HG02678 (cell line): ENCODE measurements at regions not wholly inside any gene's neighbourhood (a gene's known extent, or its start where the extent isn't known, plus 50 kb on each side); places are given as distances from the start of the nearest gene placed in this dataset.
"Not testable (repeated sequence)": the region's sequence is repeated elsewhere in the genome, so short reads cannot be mapped to it uniquely, and the experiment has no call there.

Experiments
- ATAC-seq: cut with Tn5 transposase; IDR thresholded peaks from one replicate; pipeline ENCODE4 v1.9.1; 2021; ENCODE audit warnings: mild to moderate bottlenecking, moderate library complexity; ENCODE audit not compliant: unreplicated experiment

DNA sequence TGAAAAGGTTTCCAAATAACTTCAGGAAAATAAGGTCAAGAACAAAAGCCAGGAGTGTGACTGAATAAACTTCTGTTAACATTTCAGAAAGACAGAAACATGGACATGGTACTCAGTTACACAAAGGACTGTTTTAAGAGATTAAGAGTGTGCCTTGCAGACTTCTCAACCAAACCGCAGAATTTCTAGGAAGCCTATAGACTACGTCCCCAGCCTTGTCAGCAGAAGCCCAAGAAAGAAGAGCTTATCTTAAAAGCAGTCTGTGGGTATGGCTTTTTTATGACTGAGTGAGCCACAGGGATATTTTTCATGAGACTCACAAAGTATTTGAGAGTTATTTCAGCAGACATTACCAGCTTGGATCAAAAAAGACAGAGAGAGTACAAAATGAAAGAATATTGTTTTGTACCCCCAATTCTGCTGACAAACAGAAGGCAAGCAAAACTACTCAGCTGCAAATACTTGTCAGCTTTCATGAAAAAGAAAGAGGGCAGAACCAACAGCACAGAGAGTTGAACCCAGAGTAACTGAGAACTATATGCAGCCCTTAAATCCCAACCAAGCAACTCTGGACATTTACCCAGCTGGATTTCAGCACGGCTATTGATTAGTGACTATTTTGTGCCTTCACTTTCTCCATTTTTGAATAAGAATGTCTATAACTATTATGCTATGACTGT, 711.0 kb upstream of the CTNND2 start:
- no peak for ATAC-seq

DNA sequence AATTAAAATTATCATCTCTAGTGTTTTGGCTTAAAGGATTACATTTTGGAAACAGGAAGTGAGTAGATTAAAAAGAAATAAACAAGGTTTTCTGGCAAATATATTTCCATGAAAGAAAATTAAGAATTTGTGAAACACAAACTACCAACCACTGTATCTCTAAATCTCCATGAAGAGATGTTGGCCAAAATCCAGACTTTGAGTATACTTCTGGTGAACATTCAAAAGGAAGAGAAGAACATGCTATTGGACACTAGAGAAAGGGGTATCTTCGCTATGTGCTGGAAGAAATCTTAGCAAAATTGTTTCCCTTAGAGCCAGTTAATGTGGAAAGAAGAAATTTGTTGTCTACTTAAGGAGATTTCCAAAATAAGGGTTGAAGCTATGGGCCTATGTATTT, 710.4 kb upstream of the CTNND2 start:
- ATAC-seq, result no peak

DNA sequence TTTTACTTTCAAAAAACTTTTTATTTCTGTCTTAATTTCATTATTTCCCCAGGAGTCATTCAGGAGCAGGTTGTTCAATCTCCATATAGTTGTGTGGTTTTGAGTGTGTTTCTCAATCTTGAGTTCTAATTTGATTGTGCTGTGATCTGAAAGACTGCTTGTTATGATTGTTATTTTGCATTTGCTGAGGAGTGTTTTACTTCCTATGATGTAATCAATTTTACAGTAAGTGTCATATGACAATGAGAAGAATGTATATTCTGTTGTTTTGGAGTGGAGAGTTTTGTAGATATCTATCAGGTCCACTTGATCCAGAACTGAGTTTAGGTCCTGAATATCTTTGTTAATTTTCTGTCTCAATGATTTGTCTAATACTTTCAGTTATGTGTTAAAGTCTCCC, 706.9 kb upstream of the CTNND2 start:
- ATAC-seq, result no peak

DNA sequence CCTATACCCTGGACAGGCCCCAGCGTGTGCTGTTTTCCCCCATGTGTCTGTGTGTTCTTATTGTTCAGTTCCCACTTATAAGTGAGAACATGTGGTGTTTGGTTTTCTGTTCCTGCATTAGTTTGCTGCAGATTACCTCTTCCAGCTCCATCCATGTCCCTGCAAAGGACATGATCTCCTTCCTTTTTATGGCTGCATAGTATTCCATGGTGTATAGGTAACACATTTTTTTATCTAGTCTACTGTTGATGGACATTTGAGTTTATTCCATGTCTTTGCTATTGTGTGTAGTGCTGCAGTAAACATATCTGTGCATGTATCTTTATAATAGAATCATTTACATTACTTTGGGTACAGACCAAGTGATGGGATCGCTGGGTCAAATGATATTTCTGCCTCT, 703.6 kb upstream of the CTNND2 start:
- ATAC-seq, result not testable (repeated sequence)

DNA sequence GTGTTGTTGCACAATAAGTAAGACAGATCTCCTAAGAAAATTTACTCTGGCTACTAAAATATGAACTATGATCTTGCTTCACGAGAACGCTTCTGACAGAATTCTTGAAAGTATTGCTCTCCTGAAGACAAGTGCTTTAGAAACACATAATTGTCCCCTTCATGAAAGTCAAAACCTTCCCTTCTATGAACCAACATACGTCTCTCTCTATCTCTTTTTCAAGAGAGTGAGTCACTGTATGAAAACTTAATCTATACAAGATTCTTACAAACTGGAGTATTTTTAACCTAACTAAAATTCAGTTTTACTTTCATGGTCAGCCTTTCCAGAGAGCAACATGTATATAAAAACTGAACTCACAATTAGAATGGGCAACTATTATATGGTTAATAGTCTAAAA, 688.0 kb upstream of the CTNND2 start:
- ATAC-seq, result no peak

DNA sequence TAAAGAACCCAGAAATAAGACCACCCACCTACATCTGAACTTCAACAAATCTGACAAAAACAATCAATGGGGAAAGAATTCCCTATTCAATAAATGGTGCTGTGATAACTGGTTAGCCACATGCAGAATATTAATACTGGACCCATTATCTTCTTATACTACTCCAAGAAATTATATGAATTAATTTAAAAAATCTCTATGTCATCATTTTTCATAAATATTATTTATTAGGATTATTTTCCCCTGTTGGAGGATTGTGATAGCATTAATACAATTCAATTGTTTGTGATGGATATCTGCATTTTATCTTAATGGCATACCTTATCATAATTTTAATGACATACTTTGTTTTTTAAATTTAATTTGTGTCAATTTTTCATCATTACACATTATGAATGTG, 682.2 kb upstream of the CTNND2 start:
- no peak for ATAC-seq

DNA sequence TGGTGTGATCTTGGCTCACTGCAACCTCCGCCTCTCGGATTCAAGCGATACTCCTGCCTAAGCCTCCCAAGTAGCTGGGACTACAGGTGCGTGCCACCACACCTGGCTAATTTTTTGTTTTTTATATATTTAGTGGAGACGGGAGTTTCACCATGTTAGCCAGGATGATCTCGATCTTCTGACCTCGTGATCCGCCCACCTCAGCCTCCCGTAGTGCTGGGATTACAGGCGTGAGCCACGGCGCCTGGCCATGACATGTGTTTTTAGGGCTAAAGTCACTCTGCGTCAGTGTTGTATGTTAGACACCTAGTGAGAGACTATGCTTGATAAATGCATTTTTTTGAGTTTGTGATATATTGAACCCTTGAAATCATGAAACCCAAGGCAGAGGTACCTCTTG, 674.6 kb upstream of the CTNND2 start:
- not testable (repeated sequence) for ATAC-seq

DNA sequence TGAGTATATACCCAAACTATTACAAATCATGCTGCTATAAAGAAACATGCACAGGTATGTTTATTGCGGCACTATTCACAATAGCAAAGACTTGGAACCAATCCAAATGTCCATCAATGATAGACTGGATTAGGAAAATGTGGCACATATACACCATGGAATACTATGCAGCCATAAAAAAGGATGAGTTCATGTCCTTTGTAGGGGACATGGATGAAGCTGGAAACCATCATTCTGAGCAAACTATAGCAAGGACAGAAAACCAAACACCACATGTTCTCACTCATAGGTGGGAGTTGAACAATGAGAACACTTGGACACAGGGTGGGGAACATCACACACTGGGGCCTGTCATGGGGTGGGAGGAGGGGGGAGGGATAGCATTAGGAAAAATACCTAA, 672.7 kb upstream of the CTNND2 start:
- not testable (repeated sequence) for ATAC-seq

DNA sequence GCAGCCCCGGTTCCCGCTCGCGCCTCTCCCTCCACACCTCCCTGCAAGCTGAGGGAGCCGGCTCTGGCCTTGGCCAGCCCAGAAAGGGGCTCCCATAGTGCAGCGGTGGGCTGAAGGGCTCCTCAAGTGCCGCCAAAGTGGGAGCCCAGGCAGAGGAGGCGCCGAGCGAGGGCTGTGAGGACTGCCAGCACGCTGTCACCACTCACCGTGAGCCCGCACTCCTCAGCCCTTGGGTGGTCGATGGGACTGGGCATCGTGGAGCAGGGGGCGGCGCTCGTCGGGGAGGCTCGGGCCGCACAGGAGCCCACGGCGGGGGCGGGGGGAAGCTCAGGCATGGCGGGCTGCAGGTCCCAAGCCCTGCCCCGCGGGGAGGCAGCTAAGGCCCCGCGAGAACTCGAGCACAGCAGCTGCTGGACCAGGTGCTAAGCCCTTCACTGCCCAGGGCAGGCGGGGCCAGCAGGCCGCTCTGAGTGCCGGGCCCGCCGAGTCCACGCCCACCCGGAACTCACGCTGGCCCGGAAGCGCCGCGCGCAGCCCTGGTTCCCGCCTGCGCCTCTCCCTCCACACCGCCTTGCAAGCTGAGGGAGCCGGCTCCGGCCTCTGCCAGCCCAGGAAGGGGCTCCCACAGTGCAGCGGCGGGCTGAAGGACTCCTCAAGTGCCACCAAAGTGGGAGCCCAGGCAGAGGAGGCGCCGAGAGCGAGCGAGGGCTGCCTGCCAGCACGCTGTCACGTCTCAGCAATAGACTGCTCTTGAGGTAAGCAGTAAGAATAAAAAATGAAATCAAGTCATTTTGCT, 670.2 kb upstream of the CTNND2 start:
- ATAC-seq, result not testable (repeated sequence)

DNA sequence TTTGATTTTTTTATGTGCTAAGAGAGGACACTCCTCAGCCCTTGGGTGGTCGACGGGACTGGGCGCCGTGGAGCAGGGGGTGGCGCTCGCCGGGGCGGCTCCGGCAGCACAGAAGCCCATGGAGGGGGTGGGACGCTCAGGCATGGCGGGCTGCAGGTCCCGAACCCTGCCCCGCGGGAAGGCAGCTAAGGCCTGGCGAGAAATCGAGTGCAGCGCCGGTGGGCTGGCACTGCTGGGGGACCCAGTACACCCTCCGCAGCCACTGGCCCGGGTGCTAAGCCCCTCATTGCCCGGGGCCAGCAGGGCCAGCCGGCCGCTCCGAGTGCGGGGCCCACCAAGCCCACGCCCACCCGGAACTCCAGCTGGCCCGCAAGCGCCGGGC, 669.7 kb upstream of the CTNND2 start:
- ATAC-seq, result not testable (repeated sequence)

DNA sequence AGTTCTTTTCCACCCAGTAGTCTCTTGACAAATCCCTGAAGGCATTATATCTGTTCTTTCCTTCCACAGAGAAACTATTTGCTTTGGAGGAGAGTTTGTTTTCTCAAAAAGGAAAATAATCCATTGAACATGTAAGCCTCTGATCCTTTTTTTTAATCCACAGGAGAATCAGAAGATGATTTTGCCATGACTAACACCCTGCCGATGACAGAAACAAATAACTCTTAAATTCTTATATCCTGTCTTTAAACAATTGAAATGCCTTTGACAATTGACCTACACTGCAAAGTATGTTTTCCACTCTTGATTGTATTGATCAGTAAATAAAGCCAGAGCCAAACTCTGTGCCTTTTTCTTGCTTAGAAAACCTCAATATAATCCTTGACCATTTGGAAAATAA, 666.4 kb upstream of the CTNND2 start:
- no peak for ATAC-seq

DNA sequence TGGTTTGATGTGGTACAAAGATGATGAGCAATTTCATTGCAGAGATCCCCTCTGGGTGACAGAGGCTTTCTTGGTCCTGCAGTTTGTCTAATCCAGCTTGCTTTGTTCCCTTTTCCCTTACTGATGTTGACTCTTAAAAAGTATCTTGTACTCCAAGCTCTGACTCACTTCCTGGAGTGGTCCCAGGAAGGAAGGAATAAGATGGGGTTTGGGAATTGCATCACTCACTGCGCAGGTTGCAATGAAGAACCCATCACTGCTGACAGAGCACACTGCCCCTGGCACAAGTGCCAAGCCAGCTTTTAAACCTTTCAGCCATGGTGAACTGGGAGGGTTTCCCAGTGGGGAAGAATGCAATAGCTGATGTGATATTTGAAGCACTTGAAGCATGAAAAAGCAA, 662.2 kb upstream of the CTNND2 start:
- ATAC-seq, result no peak

DNA sequence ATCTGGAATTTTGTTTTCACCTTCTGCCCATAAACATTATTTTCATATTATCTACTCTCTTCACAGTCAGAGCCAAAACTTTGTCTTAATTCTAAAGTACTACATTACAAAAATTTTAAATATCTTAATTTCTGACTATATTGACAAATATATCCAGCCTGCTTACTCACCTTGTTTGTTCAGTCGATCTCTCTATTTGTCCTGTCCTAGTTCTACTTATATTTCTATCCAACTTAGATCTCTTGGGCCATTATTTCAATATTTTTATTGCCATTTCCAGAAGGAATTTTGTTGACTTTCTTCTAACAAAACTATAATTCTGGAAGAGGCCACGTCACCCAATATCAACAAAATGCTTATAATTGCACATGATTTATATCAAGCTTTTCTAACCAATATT, 652.8 kb upstream of the CTNND2 start:
- ATAC-seq, result no peak

DNA sequence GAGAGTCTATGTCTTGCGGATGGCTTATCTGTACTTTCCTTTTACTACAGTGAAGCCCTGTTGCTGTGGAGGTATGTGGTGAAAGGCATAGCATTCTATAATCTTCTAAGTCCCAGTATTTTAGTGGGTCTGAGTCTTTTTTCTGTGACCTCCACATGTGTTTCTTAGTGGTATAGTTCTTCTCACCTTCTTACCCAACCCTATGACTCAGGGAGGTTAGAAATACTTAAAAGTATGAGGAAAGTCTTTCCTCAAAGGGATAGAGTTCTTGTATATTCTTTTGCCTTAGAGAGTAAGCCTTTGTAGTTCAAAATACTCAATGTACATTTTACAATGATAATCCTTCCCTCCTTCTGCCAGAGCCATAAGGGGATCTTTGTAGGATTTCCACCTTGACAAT, 621.9 kb upstream of the CTNND2 start:
- ATAC-seq, result no peak

DNA sequence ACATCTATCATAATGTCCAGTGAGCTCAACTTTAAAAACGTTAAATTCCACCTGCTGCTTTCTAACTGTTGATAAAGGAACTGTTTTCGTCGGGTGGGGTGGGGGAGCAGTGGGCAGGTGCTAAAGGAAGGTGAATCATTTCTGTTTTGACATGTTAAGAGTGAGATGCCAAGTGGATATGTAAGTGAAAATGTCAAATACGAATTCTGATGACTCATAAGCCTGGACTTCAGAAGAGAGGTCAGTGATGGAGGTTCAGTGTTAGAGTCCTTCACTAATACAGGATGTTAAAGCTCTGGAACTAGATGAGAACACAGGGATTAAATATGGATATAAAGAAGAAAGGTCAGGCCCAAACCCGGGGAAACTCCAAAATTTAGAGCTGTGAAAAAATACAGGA, 617.9 kb upstream of the CTNND2 start:
- no peak for ATAC-seq

DNA sequence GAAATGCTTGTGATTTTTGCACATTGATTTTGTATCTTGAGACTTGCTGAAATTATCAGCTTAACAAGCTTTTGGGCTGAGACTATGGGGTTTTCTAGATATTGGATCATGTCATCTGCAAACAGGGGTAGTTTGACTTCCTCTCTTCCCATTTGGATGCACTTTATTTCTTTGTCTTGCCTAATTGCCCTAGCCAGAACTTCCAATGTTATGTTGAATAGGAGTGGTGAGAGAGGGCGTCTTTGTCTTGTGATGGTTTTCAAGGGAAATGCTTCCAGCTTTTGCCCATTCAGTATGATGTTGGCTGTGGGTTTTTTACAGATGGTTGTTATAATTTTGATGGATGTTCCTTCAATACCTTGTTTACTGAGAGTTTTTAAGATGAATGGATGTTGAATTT, 600.7 kb upstream of the CTNND2 start:
- not testable (repeated sequence) for ATAC-seq

DNA sequence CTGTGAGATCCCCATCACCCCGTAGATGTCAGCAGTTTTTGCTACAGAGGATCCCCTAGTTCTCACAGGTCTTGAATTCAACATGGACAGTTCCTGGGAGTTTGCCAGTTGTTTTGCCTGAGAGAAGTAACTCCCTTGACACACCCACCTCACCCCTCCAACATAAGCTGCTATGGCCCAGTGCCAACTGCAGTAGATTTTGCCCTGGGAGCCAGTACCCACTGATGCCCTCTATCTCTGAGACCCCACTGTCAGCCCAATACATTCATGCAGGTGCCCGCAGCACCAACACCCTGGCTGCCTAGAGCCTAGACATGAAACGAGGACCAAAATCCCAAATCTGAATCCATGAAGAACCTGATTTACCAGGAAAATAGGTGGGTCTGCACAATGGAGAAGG, 583.9 kb upstream of the CTNND2 start:
- no peak for ATAC-seq

DNA sequence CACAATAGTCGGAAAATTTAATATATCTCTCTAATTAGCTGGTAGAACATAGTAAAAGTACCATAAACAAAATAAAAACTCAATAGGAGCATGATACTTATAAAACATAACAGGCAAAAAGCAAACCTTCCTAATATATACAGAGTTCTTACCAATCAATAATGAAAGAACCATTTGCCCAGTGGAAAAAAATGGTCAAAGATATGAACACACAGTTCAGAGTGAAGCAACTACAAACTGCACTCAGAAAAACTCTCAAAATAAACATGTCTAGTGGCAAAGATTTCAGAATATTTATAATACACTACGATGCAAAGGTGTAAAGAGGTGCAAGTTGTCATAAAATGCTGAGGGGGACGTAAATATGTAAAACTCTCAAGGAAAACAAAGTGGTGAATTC, 576.2 kb upstream of the CTNND2 start:
- ATAC-seq, result no peak

DNA sequence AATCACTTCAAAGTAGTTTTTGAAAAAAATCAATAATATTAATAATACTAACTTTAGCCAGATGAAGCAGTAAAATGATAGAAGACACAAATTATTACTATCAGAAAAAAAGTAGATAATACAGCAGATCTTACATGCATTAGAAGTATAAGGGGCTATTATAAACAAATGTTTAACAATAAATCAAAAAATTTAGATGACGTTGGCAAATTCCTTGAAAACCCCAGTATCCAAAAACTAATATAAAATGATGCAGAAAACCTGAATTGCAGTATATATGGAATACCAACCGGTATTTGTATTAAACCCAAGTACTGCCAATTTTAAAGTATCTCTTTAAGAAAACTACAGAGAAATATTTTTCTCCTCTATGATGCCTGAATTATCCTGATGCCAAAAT, 573.3 kb upstream of the CTNND2 start:
- ATAC-seq, result no peak

DNA sequence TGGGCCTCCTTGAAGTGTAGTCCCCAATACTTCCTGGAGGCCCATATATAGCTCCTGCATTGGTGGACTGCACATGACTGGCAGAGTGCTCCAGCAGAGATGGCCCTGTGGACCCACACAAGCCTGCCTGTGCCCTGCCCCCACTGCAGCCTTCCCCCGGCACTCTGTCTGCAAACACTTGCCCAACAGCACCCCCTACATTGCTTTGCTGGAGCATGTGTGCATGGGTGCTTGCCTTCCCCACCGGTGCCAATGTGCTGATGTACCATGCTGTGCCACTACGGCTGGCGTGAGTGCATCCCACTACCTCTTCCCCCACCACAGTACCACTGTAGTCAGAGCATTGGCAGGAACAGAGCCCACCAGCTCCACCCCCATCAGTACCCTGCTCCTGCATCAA, 563.6 kb upstream of the CTNND2 start:
- ATAC-seq, result no peak

DNA sequence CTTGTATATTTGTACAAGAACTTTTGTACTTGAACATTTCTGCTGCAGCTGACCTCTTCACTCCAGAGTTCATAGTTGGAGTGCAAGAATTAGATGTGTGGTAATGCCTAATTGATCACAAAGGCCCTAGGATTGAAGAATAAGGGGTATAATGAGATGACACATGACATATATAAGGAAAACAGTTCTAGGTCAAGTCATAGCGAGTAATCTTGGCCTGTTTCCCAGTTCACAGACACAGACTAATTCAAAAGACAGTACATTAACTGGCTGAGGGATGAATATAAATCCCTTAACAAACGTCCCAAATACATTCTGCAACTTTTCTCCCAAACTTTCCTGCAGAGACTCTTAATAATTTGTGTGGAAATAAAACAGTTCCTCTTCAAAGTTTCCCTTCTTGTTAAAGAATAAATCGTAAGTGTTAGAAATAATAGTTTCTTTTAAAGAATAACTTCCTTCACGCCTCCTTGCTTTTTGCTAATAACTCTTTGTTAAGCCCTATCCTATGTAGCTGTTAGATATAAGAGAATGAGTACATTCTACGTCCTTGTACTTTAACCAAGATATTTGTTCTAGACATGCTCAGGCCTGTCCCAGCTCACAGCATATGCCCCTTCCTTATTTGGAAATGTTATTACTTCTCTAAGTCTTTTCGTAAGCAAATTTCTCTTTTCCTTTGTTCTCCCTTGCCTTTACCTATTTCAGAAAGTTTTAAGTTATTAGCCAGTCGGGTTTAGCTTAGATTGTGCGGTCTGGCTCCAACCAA, 556.4 kb upstream of the CTNND2 start:
- ATAC-seq, result no peak

DNA sequence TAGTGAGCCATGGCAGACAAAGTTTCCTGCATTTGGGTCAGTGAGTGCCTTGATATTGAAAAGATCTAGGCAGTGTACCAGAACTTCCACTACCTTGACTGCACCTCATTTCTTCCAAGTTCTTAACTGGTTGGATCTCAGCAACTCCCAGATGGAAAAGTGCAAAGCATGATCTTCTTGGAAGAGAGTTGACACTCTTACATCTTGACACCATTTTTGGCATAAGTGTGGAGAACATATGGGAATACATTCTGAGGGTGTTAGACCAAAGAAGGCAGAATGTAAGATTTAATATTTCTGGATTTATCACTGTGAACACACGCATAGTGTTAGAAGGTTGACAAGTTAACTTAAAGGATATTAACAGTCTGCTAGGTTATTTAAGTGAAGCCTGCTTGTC, 555.1 kb upstream of the CTNND2 start:
- no peak for ATAC-seq
